Transverse colon (tissue), 4 donors: ENCODE measurements at regions not wholly inside any gene's neighbourhood (a gene's known extent, or its start where the extent isn't known, plus 50 kb on each side); places are given as distances from the start of the nearest gene placed in this dataset.
A peak's percentile ranks its signal among the peaks of the same experiment; 100 is the strongest.
"Not testable (repeated sequence)": the region's sequence is repeated elsewhere in the genome, so short reads cannot be mapped to it uniquely, and the experiment has no call there.

Experiments used
- DNase-seq: peaks from one replicate; pipeline ENCODE4 v3.0.0-alpha.2; 2019
- H3K27ac ChIP-seq, 4 donors: fragments of 200-600 bp; sonication (generic); 2 replicates each; pipeline ENCODE4 v1.5.1; 2016 to 2018; ENCODE audit warnings: inconsistent platforms in 4 of 4
- H3K27me3 ChIP-seq: fragments of 200-600 bp; sonication (generic); 2 replicates; pipeline ENCODE4 v1.5.1; 2017; ENCODE audit warnings: inconsistent platforms
- H3K36me3 ChIP-seq, 4 donors: fragments of 200-600 bp; sonication (generic); 2 replicates each; pipeline ENCODE4 v1.5.1; 2017 to 2019; ENCODE audit warnings: inconsistent platforms in 4 of 4
- H3K4me1 ChIP-seq, 4 donors: fragments of 200-600 bp; sonication (generic); 2 replicates each; pipeline ENCODE4 v1.5.1; 2017 to 2020; ENCODE audit warnings: inconsistent platforms in 4 of 4
- H3K4me3 ChIP-seq, 4 donors: fragments of 200-600 bp; sonication (generic); 1 replicate in 1 of 4; 2 replicates in 3 of 4; pipeline versions ENCODE4 v1.5.1 to v1.6.1; 2017 to 2019; ENCODE audit warnings: inconsistent platforms in 4 of 4
- H3K9me3 ChIP-seq, 2 donors: fragments of 200-600 bp; sonication (generic); 2 replicates each; pipeline ENCODE4 v1.5.1; 2017 to 2019; ENCODE audit warnings: inconsistent platforms in 2 of 2
- EP300 ChIP-seq: sonication (generic); formaldehyde crosslinking; IDR thresholded peaks from one replicate; pipeline ENCODE4 v1.6.1; 2017; ENCODE audit warnings: antibody characterized with exemption, low read depth
- POLR2A ChIP-seq: fragments of 450-650 bp; IDR thresholded peaks from one replicate; pipeline ENCODE4 v1.6.1; 2016; ENCODE audit warnings: antibody characterized with exemption, mild to moderate bottlenecking, moderate library complexity
- POLR2AphosphoS5 ChIP-seq, 3 donors: sonication (generic); formaldehyde crosslinking; IDR thresholded peaks; one replicate each; pipeline ENCODE4 v1.6.1; 2016; ENCODE audit warnings: antibody characterized with exemption in 3 of 3
- WGBS, 2 donors: methylation state at CpG; one replicate each; pipeline ENCODE4 v1.1.5; 2018; ENCODE audit warnings: low coverage in 1 of 2; 5-methylcytosine and 5-hydroxymethylcytosine counted together
- in situ Hi-C, 4 donors: fragments of 200-750 bp; cut with MboI; loops; one replicate each; pipeline versions ENCODE4 v1.15.0 to v1.15.1; 2017; ENCODE audit warnings: low sequenced_read_pairs in 3 of 4, low pct_ligation_motif_present in 1 of 4, low pct_unique_long_range_greater_than_20kb in 1 of 4
- intact Hi-C: fragments of 100-400 bp; cut with DNase I; formaldehyde crosslinking; loops from one replicate; pipeline ENCODE4 v1.15.1; 2023; ENCODE audit warnings: low total_unique reads
- TF ChIP-seq, protein P1 (sequence below), 5 experiments: fragments of 200-600 bp in 3 of 5; fragments of 450-650 bp in 2 of 5; sonication (generic) in 3 of 5; IDR thresholded peaks; 1 replicate in 2 of 5; 2 replicates in 3 of 5; pipeline ENCODE4 v1.5.1; 2016 to 2017; ENCODE audit warnings: antibody characterized with exemption in 5 of 5, inconsistent platforms in 3 of 5, mild to moderate bottlenecking in 2 of 5, moderate library complexity in 1 of 5

- WGBS, 2 donors, result 8 to 11% methylated on average over 2 of the region's 2 CpGs
- in situ Hi-C loops, H3K9me3 ChIP-seq, DNase-seq, H3K4me1 ChIP-seq, H3K27me3 ChIP-seq, H3K4me3 ChIP-seq, H3K36me3 ChIP-seq, intact Hi-C loops, H3K27ac ChIP-seq: not testable (repeated sequence)
- TF ChIP-seq, protein P1, sequence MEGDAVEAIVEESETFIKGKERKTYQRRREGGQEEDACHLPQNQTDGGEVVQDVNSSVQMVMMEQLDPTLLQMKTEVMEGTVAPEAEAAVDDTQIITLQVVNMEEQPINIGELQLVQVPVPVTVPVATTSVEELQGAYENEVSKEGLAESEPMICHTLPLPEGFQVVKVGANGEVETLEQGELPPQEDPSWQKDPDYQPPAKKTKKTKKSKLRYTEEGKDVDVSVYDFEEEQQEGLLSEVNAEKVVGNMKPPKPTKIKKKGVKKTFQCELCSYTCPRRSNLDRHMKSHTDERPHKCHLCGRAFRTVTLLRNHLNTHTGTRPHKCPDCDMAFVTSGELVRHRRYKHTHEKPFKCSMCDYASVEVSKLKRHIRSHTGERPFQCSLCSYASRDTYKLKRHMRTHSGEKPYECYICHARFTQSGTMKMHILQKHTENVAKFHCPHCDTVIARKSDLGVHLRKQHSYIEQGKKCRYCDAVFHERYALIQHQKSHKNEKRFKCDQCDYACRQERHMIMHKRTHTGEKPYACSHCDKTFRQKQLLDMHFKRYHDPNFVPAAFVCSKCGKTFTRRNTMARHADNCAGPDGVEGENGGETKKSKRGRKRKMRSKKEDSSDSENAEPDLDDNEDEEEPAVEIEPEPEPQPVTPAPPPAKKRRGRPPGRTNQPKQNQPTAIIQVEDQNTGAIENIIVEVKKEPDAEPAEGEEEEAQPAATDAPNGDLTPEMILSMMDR (IDR thresholded peaks at IDR 0.05), result peak; percentile 25 to 49 (median 34)
Measured at GRCh38 chr9:85818971-85819370, 77.2 kb upstream of the AGTPBP1 start.

DNA sequence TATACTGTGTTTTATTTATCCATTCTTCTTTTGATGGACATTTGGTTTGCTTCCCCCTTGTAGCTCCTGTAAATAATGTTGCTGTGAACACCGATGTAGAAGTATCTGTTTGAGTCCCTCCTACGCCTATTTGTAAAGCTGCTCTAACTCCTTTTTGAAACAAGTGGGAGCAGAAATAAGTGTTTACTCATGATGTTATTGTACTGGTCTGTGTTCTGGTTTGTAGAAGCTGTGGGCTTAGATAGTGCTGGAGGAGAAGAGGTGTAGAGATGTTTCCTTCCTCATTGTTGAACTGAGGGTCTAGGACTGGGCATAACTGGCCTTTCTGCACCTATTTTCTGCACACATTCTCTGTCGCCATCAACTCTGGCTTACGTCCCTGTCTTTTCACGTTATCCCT, 78.8 kb upstream of the AGTPBP1 start:
- DNase-seq, H3K4me1 ChIP-seq, H3K27ac ChIP-seq, H3K4me3 ChIP-seq, H3K27me3 ChIP-seq, H3K36me3 ChIP-seq, H3K9me3 ChIP-seq, intact Hi-C loops: not testable (repeated sequence)
- in situ Hi-C loops, result loop anchor here in 1 of 4 donors (10.0 kb wide), 1 partner anchor 184 kb away; no protein-coding TSS in a partner anchor
- 86 to 95% methylated on average over 3 to 5 of the region's 5 CpGs for WGBS, 2 donors

DNA sequence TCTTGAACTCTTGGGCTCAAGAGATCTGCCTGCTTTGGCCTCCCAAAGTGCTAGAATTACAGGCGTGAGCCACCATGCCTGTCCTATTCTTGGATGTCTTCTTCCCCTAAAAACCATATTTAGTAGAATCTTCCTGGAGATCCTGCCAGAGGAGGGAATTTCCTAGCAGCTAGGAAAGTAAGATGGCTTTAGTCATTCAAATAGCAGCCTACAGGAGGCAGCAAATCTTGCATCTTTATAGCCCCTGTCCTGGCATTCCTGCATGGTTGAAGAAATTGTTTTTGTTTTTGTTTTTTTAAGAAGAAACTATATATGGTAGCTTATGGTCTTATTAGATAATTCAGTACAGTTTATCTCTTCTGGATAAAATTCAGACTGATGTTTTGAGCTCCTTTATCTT, 83.2 kb upstream of the AGTPBP1 start:
- H3K27me3 ChIP-seq, H3K4me3 ChIP-seq, H3K36me3 ChIP-seq, H3K9me3 ChIP-seq, H3K27ac ChIP-seq, intact Hi-C loops, H3K4me1 ChIP-seq, DNase-seq: not testable (repeated sequence)
- in situ Hi-C loops, result loop anchor here in 1 of 4 donors (10.0 kb wide), 1 partner anchor 180 kb away; no protein-coding TSS in a partner anchor
- 77% methylated on average over 1 of the region's 1 CpG; no CpG with 5 or more reads in 1 of the 2 donors for WGBS, 2 donors

GRCh38 chr9:85834591-85834990, 92.8 kb upstream of the AGTPBP1 start:
- 80% methylated on average over 1 of the region's 1 CpG; no CpG with 5 or more reads in 1 of the 2 donors for WGBS, 2 donors

GRCh38 chr9:85843949-85844348, 97.0 kb upstream of the NAA35 start:
- in situ Hi-C loops, result loop anchor here in 1 of 4 donors (5.0 kb wide), 1 partner anchor 1957 kb away; no protein-coding TSS in a partner anchor
- intact Hi-C loops, H3K27me3 ChIP-seq, H3K4me1 ChIP-seq, DNase-seq, H3K9me3 ChIP-seq, H3K4me3 ChIP-seq, H3K27ac ChIP-seq: not testable (repeated sequence)
- H3K36me3 ChIP-seq, result peaks cover 0 to 18% (median 9%) of the 10 kb centered on the region in 4 donors
- 95 to 100% methylated on average over 1 of the region's 1 CpG for WGBS, 2 donors

More at GRCh38 chr9:85834591-85834990, 92.8 kb upstream of the AGTPBP1 start:
- H3K27ac ChIP-seq, H3K9me3 ChIP-seq, H3K27me3 ChIP-seq, intact Hi-C loops, in situ Hi-C loops, H3K4me1 ChIP-seq, DNase-seq, H3K36me3 ChIP-seq, H3K4me3 ChIP-seq: not testable (repeated sequence)

- H3K4me1 ChIP-seq, in situ Hi-C loops, H3K27me3 ChIP-seq, DNase-seq, intact Hi-C loops, H3K4me3 ChIP-seq, H3K27ac ChIP-seq, H3K9me3 ChIP-seq: not testable (repeated sequence)
- 90 to 96% methylated on average over 2 of the region's 2 CpGs for WGBS, 2 donors
- H3K36me3 ChIP-seq, result peaks cover 0 to 12% (median 2%) of the 10 kb centered on the region in 4 donors
Measured at GRCh38 chr9:85847782-85848181, 93.2 kb upstream of the NAA35 start.

DNA sequence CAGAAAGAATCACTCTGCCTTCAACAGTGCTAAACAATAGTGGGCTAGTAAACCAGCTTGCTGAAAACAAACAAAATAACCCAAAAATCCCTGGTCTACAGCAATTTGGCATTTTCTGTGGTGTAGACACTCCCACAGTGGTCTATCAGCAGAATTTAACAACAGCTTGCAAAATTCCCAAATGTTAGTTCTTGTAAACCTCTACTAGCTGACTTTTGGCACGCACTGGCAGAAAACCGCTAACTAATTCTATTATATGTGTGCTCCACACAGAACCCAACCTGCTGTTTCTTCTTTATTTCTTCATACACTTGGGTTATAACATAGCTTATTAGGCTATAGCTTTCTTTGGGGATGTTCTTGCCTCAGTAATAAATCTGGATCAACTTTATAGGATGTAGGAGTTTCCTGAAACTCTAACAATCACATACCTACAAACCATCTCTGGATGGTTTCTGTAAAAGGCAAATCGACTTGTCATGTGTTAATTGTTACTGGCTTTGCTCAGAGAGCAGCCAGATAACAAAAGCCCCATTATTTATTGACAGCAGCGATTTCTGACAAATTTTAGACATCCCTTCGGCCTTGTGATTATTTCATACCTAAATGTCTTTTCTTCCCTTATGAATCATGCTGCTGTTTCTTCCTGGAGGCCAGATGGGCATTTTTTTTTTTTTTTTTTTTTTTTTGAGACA, 82.7 kb upstream of the NAA35 start:
- TF ChIP-seq POLR2AphosphoS5 (IDR thresholded peaks at IDR 0.05), result no peak
- TF ChIP-seq, protein P1 (IDR thresholded peaks at IDR 0.05), result no peak
- TF ChIP-seq EP300, result no peak
- no peak for TF ChIP-seq POLR2A

More for the DNA sequence above, 82.7 kb upstream of the NAA35 start:
- no peak for DNase-seq
- no peaks in the 10 kb centered on the region for H3K4me1 ChIP-seq
- WGBS, 2 donors, result 80 to 92% methylated on average over 3 to 5 of the region's 5 CpGs
- intact Hi-C loops (no loop called here), in situ Hi-C loops (no loop called here)
- no peak overlapping the region for H3K4me3 ChIP-seq
- H3K27ac ChIP-seq, result no peak overlapping the region
- no peaks in the 10 kb centered on the region for H3K9me3 ChIP-seq
- H3K36me3 ChIP-seq, result peaks cover 0 to 5% (median 0%) of the 10 kb centered on the region in 4 donors
- H3K27me3 ChIP-seq, result no peaks in the 10 kb centered on the region
